ENCODE measurements at regions not wholly inside any gene's neighbourhood (a gene's known extent, or its start where the extent isn't known, plus 50 kb on each side); places are given as distances from the start of the nearest gene placed in this dataset.

- DNase-seq (ENCODE audit: low read depth): no peak
- no peak for TF ChIP-seq CTCF (conservative IDR thresholded peaks at IDR 0.05; ENCODE audit: low read length)
- H3K4me3 ChIP-seq (ENCODE audit: low read length): no peak overlapping the region
These were observed 128.0 kb downstream of the BARX2 start for GRCh38 chr11:129503646-129504045.

- DNase-seq (ENCODE audit: low read depth): no peak
- no peak for TF ChIP-seq CTCF (conservative IDR thresholded peaks at IDR 0.05; ENCODE audit: low read length)
- no peak overlapping the region for H3K4me3 ChIP-seq (ENCODE audit: low read length)
These were observed 129.6 kb downstream of the BARX2 start for GRCh38 chr11:129505266-129505665.

GRCh38 chr11:129508163-129508562 lies 132.5 kb downstream of the BARX2 start:
- no peak for DNase-seq (ENCODE audit: low read depth)
- no peak for TF ChIP-seq CTCF (conservative IDR thresholded peaks at IDR 0.05; ENCODE audit: low read length)
- H3K4me3 ChIP-seq (ENCODE audit: low read length): no peak overlapping the region

- DNase-seq (ENCODE audit: low read depth): no peak
- TF ChIP-seq CTCF (conservative IDR thresholded peaks at IDR 0.05; ENCODE audit: low read length): no peak
- H3K4me3 ChIP-seq (ENCODE audit: low read length): no peak overlapping the region
These were observed 152.6 kb downstream of the BARX2 start for GRCh38 chr11:129528296-129528695.

- no peak for TF ChIP-seq CTCF (conservative IDR thresholded peaks at IDR 0.05; ENCODE audit: low read length)
- H3K4me3 ChIP-seq (ENCODE audit: low read length): no peak overlapping the region
- no peak for DNase-seq (ENCODE audit: low read depth)
These were observed 154.7 kb downstream of the BARX2 start for GRCh38 chr11:129530154-129530895.

DNA sequence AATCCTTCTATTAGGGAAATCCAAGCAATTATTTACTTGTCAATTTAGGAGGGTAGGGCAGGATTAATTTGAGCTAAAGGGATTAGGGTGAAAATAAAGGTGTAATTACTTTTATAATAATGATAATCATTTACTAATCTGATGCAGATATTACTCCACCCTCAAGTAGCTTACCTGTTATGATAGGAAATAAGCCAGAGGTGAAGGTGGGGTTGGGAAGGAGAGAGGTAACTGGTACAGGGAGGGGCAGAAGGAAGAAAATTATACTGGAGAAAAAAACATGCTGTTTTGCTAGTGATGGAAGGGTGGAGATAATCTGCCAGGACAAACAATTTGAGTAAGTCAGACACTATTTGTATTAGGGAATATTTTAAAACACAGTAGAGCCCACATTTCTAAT lies 157.7 kb downstream of the BARX2 start:
- TF ChIP-seq CTCF (conservative IDR thresholded peaks at IDR 0.05; ENCODE audit: low read length): no peak
- no peak overlapping the region for H3K4me3 ChIP-seq (ENCODE audit: low read length)
- DNase-seq (ENCODE audit: low read depth): no peak

DNA sequence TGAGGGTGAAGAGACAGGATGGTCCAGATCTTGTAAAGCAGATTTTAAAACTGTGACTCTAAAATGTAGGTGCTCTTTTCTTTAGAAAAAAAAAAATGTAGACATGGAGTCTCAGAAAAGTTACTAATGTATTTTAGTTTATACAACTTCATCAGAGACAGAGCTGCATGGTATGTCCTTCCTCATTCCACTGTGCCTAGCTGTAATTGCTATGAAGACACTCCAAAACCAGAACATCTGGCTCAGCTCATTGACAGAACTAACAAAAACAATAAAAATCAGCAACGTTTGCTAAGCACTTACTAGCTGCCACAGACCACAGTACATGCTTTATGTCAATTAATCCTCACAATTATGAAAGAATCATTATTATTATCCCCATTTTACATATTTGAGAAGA lies 160.7 kb downstream of the BARX2 start:
- TF ChIP-seq CTCF (conservative IDR thresholded peaks at IDR 0.05; ENCODE audit: low read length): no peak
- H3K4me3 ChIP-seq (ENCODE audit: low read length): no peak overlapping the region
- no peak for DNase-seq (ENCODE audit: low read depth)

Data from AG10803 (cell line).